SK-N-SH (cell line): ENCODE measurements at regions not wholly inside any gene's neighbourhood (a gene's known extent, or its start where the extent isn't known, plus 50 kb on each side); places are given as distances from the start of the nearest gene placed in this dataset.

ENCODE experiments used
- CTCF ChIA-PET: fragments of 300-600, 350-600 bp; formaldehyde crosslinking; extraction: SDS; loops from one replicate; lab custom pipeline; 2021; lab: Yijun Ruan, JAX
- POLR2A ChIA-PET: fragments of 350-600 bp; sonication (Branson Sonifier 250); formaldehyde crosslinking; extraction: SDS; loops from one replicate; lab custom pipeline; 2020; ENCODE audit warnings: antibody characterized with exemption, inconsistent platforms; lab: Yijun Ruan, JAX
- DNase-seq: peaks from one replicate; pipeline ENCODE4 v3.0.0; 2012
- H2AFZ ChIP-seq: fragments of 200-600 bp; sonication (generic); 2 replicates; pipeline ENCODE4 v1.8.1; 2016; ENCODE audit warnings: antibody characterized with exemption, mild to moderate bottlenecking, low read depth
- H3F3A ChIP-seq: fragments of 200-600 bp; sonication (generic); replicated peaks from 2 replicates; pipeline ENCODE3; 2016; ENCODE audit warnings: antibody characterized with exemption, mild to moderate bottlenecking; ENCODE audit not compliant: insufficient read depth
- H3K27ac ChIP-seq, 2 experiments: fragments of 200-500 bp in 1 of 2; fragments of 200-600 bp in 1 of 2; sonication (Bioruptor generic) in 1 of 2; sonication (generic), shearing (Covaris generic) in 1 of 2; 2 replicates each; pipeline versions ENCODE4 v1.5.1 to v1.6.1; 2014 to 2016; ENCODE audit warnings: low read depth in 2 of 2, inconsistent platforms in 1 of 2, low read length in 1 of 2, mild to moderate bottlenecking in 1 of 2, mixed read lengths in 1 of 2
- H3K27me3 ChIP-seq: fragments of 200-600 bp; sonication (generic), shearing (Covaris generic); 2 replicates; pipeline ENCODE4 v1.6.1; 2016; ENCODE audit warnings: mixed run types; ENCODE audit not compliant: insufficient read depth
- H3K36me3 ChIP-seq, 2 experiments: fragments of 200-500 bp in 1 of 2; fragments of 200-600 bp in 1 of 2; sonication (Bioruptor generic) in 1 of 2; sonication (generic) in 1 of 2; replicated peaks in 1 of 2; 2 replicates each; pipeline versions ENCODE3 to v1.5.1; 2014 to 2016; ENCODE audit warnings: low read length in 1 of 2, mild to moderate bottlenecking in 1 of 2; ENCODE audit not compliant: insufficient read depth in 2 of 2, control insufficient read depth in 1 of 2
- H3K4me1 ChIP-seq, 2 experiments: fragments of 200-500 bp in 1 of 2; fragments of 200-600 bp in 1 of 2; sonication (Bioruptor generic) in 1 of 2; sonication (generic), shearing (Covaris generic) in 1 of 2; 2 replicates each; pipeline versions ENCODE4 v1.5.1 to v1.6.1; 2014 to 2016; ENCODE audit warnings: low read depth in 1 of 2, low read length in 1 of 2, mixed run types in 1 of 2; ENCODE audit not compliant: insufficient read depth in 2 of 2, control insufficient read depth in 1 of 2
- H3K4me2 ChIP-seq: fragments of 200-600 bp; sonication (generic), shearing (Covaris generic); 2 replicates; pipeline ENCODE4 v1.6.1; 2017; ENCODE audit warnings: mixed run types
- H3K4me3 ChIP-seq, 2 experiments: fragments of 200-500 bp in 1 of 2; fragments of 200-600 bp in 1 of 2; sonication (Bioruptor generic) in 1 of 2; sonication (generic), shearing (Covaris generic) in 1 of 2; 2 replicates each; pipeline versions ENCODE4 v1.5.1 to v1.8.1; 2014 to 2016; ENCODE audit warnings: low read depth in 2 of 2, inconsistent platforms in 1 of 2, low read length in 1 of 2, mild to moderate bottlenecking in 1 of 2, mixed read lengths in 1 of 2, moderate library complexity in 1 of 2
- H3K79me2 ChIP-seq: fragments of 200-600 bp; sonication (generic); 2 replicates; pipeline ENCODE4 v1.8.1; 2017; ENCODE audit warnings: mild to moderate bottlenecking; ENCODE audit not compliant: insufficient read depth
- H3K9ac ChIP-seq: fragments of 200-600 bp; sonication (generic); 2 replicates; pipeline ENCODE4 v1.6.1; 2017; ENCODE audit warnings: mixed run types
- H3K9me2 ChIP-seq: fragments of 200-600 bp; sonication (generic); 2 replicates; pipeline ENCODE4 v1.6.1; 2017; ENCODE audit warnings: mixed run types
- H3K9me3 ChIP-seq: fragments of 200-600 bp; sonication (generic); 2 replicates; pipeline ENCODE4 v1.6.1; 2017; ENCODE audit warnings: mixed run types, mild to moderate bottlenecking, moderate library complexity
- H4K20me1 ChIP-seq: fragments of 200-600 bp; sonication (generic); 2 replicates; pipeline ENCODE4 v1.6.1; 2017; ENCODE audit warnings: mild to moderate bottlenecking, mixed run types; ENCODE audit not compliant: insufficient read depth
- CHD2 ChIP-seq: fragments of 150-350 bp; IDR thresholded peaks from 2 replicates; pipeline ENCODE4 v1.6.1; 2018; ENCODE audit warnings: low read length; ENCODE audit not compliant: partially characterized antibody
- CTCF ChIP-seq: fragments of 200-600 bp; sonication (generic); IDR thresholded peaks from 2 replicates; pipeline ENCODE4 v1.6.1; 2017; ENCODE audit warnings: antibody characterized with exemption, mild to moderate bottlenecking, moderate library complexity
- EP300 ChIP-seq, 2 experiments: IDR thresholded peaks; 2 replicates each; pipeline versions ENCODE4 v1.4.0 to v1.6.1; 2012; ENCODE audit warnings: borderline replicate concordance in 1 of 2, low read depth in 1 of 2, low read length in 1 of 2
- EZH2phosphoT487 ChIP-seq: fragments of 200-600 bp; sonication (generic); IDR thresholded peaks from 2 replicates; pipeline ENCODE4 v1.6.1; 2017; ENCODE audit warnings: low read depth, mixed run types, mild to moderate bottlenecking, antibody characterized with exemption, moderate library complexity, borderline replicate concordance
- FOSL2 ChIP-seq: IDR thresholded peaks from 2 replicates; pipeline ENCODE4 v1.4.0; 2012; ENCODE audit warnings: low read depth, mild to moderate bottlenecking, moderate library complexity, borderline replicate concordance
- FOXM1 ChIP-seq: IDR thresholded peaks from 2 replicates; pipeline ENCODE4 v1.4.0; 2012; ENCODE audit warnings: low read depth, mild to moderate bottlenecking
- GABPA ChIP-seq: IDR thresholded peaks from 2 replicates; pipeline ENCODE4 v1.4.0; 2012; ENCODE audit warnings: low read depth, mild to moderate bottlenecking
- GATA2 ChIP-seq: sonication (generic); formaldehyde crosslinking; IDR thresholded peaks from 2 replicates; pipeline ENCODE4 v1.5.0; 2020; ENCODE audit warnings: mild to moderate bottlenecking, missing genetic modification reagents
- IRF3 ChIP-seq: fragments of 150-350 bp; IDR thresholded peaks from 2 replicates; pipeline ENCODE4 v1.6.1; 2016; ENCODE audit warnings: mild to moderate bottlenecking, low read depth, low read length
- JUND ChIP-seq: IDR thresholded peaks from 2 replicates; pipeline ENCODE4 v1.4.0; 2012
- MAX ChIP-seq: IDR thresholded peaks from 2 replicates; pipeline ENCODE4 v1.4.0; 2012; ENCODE audit warnings: low read depth
- MEF2A ChIP-seq: IDR thresholded peaks from 2 replicates; pipeline ENCODE4 v1.4.0; 2012; ENCODE audit warnings: low read depth, borderline replicate concordance
- NFIC ChIP-seq: IDR thresholded peaks from 2 replicates; pipeline ENCODE4 v1.4.0; 2012; ENCODE audit warnings: borderline replicate concordance
- NRF1 ChIP-seq: IDR thresholded peaks from 2 replicates; pipeline ENCODE4 v1.6.1; 2012; ENCODE audit warnings: low read depth, mild to moderate bottlenecking, low read length
- POLR2AphosphoS5 ChIP-seq: IDR thresholded peaks from 2 replicates; pipeline ENCODE4 v1.6.1; 2012; ENCODE audit warnings: low read depth, low read length
- RAD21 ChIP-seq: IDR thresholded peaks from 2 replicates; pipeline ENCODE4 v1.6.1; 2012; ENCODE audit warnings: mild to moderate bottlenecking, low read length
- REST ChIP-seq: IDR thresholded peaks from 2 replicates; pipeline ENCODE4 v1.6.1; 2012; ENCODE audit warnings: mild to moderate bottlenecking, low read depth, low read length, moderate library complexity
- RFX5 ChIP-seq: IDR thresholded peaks from 2 replicates; pipeline ENCODE4 v1.6.1; 2012; ENCODE audit warnings: mild to moderate bottlenecking, improper control_type of control experiment, low read length
- SMC3 ChIP-seq: IDR thresholded peaks from 2 replicates; pipeline ENCODE4 v1.6.1; 2012; ENCODE audit warnings: low read depth, low read length, improper control_type of control experiment
- TCF12 ChIP-seq: IDR thresholded peaks from 2 replicates; pipeline ENCODE4 v1.4.0; 2012
- TEAD4 ChIP-seq: IDR thresholded peaks from 2 replicates; pipeline ENCODE4 v1.4.0; 2012; ENCODE audit warnings: mild to moderate bottlenecking, borderline replicate concordance; ENCODE audit not compliant: insufficient read depth
- USF1 ChIP-seq: IDR thresholded peaks from 2 replicates; pipeline ENCODE4 v1.4.0; 2012; ENCODE audit warnings: low read depth, borderline replicate concordance
- WGBS: methylation state at CpG from one replicate; pipeline ENCODE4 v1.1.6; 2017; ENCODE audit warnings: low lambda C conversion rate; 5-methylcytosine and 5-hydroxymethylcytosine counted together

GRCh38 chr2:22826703-22827102, 558.3 kb upstream of the KLHL29 start:
- Histone ChIP-seq H3K36me3 (no peaks in the 10 kb centered on the region), H3K9ac (no peak overlapping the region), H3K4me3 (no peak overlapping the region), H3K9me2 (no peaks in the 10 kb centered on the region), H3K9me3 (peaks cover 4% of the 10 kb centered on the region; the same call in 1 of the 2 replicates), H3F3A (no peaks in the 10 kb centered on the region), H3K79me2 (no peaks in the 10 kb centered on the region), H3K27me3 (no peaks in the 10 kb centered on the region), H3K4me2 (no peak overlapping the region), H4K20me1 (no peaks in the 10 kb centered on the region), H3K4me1 (peaks cover 0 to 4% of the 10 kb centered on the region in 2 experiments; a peak in 2 of 4 replicates), H2AFZ (no peak overlapping the region), H3K27ac (no peak overlapping the region)
- ChIA-PET POLR2A (no interaction called here), CTCF (interaction anchor here (1.4 kb wide), 1 partner anchor 19 kb away, joined by 3 read pairs; no protein-coding TSS in a partner anchor)
- peak; percentile 42 for DNase-seq
- 0% methylated on average over 1 of the region's 1 CpG for WGBS
- TF ChIP-seq MEF2A: no peak
- TF ChIP-seq GATA2 (CRISPR knock-in tag): no peak
- peak in 1 of 2 experiments; percentile 39; a peak in 1 of 4 replicates for TF ChIP-seq EP300 (IDR thresholded peaks at IDR 0.05; ENCODE audit: borderline replicate concordance in 1 of 2, low read depth in 1 of 2, low read length in 1 of 2)
- TF ChIP-seq NFIC: no peak
- no peak for TF ChIP-seq CTCF
- TF ChIP-seq TEAD4: no peak
- TF ChIP-seq NRF1: no peak
- no peak for TF ChIP-seq POLR2AphosphoS5
- no peak for TF ChIP-seq GABPA

GRCh38 chr2:22829791-22830190, 555.2 kb upstream of the KLHL29 start:
- Histone ChIP-seq H3K9ac (no peak overlapping the region), H2AFZ (no peak overlapping the region), H3K27ac (no peak overlapping the region), H3K9me3 (peaks cover 4% of the 10 kb centered on the region; the same call in 1 of the 2 replicates), H3K79me2 (no peaks in the 10 kb centered on the region), H3K4me3 (no peak overlapping the region), H3K4me1 (peaks cover 0 to 4% of the 10 kb centered on the region in 2 experiments; a peak in 2 of 4 replicates), H3K36me3 (no peaks in the 10 kb centered on the region), H3K9me2 (no peaks in the 10 kb centered on the region), H3K4me2 (no peak overlapping the region), H3F3A (no peaks in the 10 kb centered on the region), H4K20me1 (no peaks in the 10 kb centered on the region), H3K27me3 (no peaks in the 10 kb centered on the region)
- POLR2A ChIA-PET: no interaction called here
- CTCF ChIA-PET: no interaction called here
- 28% methylated on average over 5 of the region's 5 CpGs for WGBS
- no peak for DNase-seq
- TF ChIP-seq FOSL2 (no peak), TEAD4 (no peak), RAD21 (no peak), TCF12 (no peak), GATA2 (CRISPR knock-in tag) (no peak), IRF3 (no peak), FOXM1 (no peak), MEF2A (no peak), CHD2 (no peak), SMC3 (no peak), MAX (no peak), POLR2AphosphoS5 (no peak), USF1 (no peak), RFX5 (no peak), REST (no peak), GABPA (no peak), JUND (no peak), EZH2phosphoT487 (no peak)
